SHP77 (cell line): ENCODE measurements at regions not wholly inside any gene's neighbourhood (a gene's known extent, or its start where the extent isn't known, plus 50 kb on each side); places are given as distances from the start of the nearest gene placed in this dataset.
"Not testable (repeated sequence)": the region's sequence is repeated elsewhere in the genome, so short reads cannot be mapped to it uniquely, and the experiment has no call there.

ENCODE experiments used
- DNase-seq, 2 experiments: peaks; one replicate each; lab custom pipeline; 2025; lab: John Stamatoyannopoulos, UW

GRCh38 chr3:110478377-110479054 lies 593.1 kb upstream of the NECTIN3 start:
- DNase-seq, result no peak

- DNase-seq, result peak in 1 of 2 experiments; percentile 17
Observed at GRCh38 chr3:110479731-110480130, 591.9 kb upstream of the NECTIN3 start.

GRCh38 chr3:110485389-110485788 lies 586.2 kb upstream of the NECTIN3 start:
- no peak for DNase-seq

GRCh38 chr3:110487840-110488239 lies 583.8 kb upstream of the NECTIN3 start:
- DNase-seq, result no peak

- DNase-seq, result no peak
Observed at GRCh38 chr3:110491413-110491812, 580.2 kb upstream of the NECTIN3 start.

GRCh38 chr3:110492876-110493275 lies 578.7 kb upstream of the NECTIN3 start:
- no peak for DNase-seq

- DNase-seq, result no peak
Observed at GRCh38 chr3:110493438-110494092, 578.1 kb upstream of the NECTIN3 start.

- DNase-seq, result no peak
Observed at GRCh38 chr3:110494093-110494490, 577.5 kb upstream of the NECTIN3 start.

- no peak for DNase-seq
Observed at GRCh38 chr3:110494728-110495127, 576.9 kb upstream of the NECTIN3 start.

GRCh38 chr3:110495201-110495927 lies 576.3 kb upstream of the NECTIN3 start:
- DNase-seq, result no peak

GRCh38 chr3:110504401-110504800 lies 567.2 kb upstream of the NECTIN3 start:
- no peak for DNase-seq

GRCh38 chr3:110504901-110505300 lies 566.7 kb upstream of the NECTIN3 start:
- no peak for DNase-seq

GRCh38 chr3:110506890-110507289 lies 564.7 kb upstream of the NECTIN3 start:
- no peak for DNase-seq

- DNase-seq, result not testable (repeated sequence)
Observed at GRCh38 chr3:110507570-110507969, 564.0 kb upstream of the NECTIN3 start.

GRCh38 chr3:110512961-110513360 lies 558.7 kb upstream of the NECTIN3 start:
- DNase-seq, result no peak

GRCh38 chr3:110518031-110518430 lies 553.6 kb upstream of the NECTIN3 start:
- DNase-seq, result no peak

GRCh38 chr3:110519071-110519470 lies 552.5 kb upstream of the NECTIN3 start:
- DNase-seq, result no peak

GRCh38 chr3:110521019-110521418 lies 550.6 kb upstream of the NECTIN3 start:
- DNase-seq, result no peak

GRCh38 chr3:110525558-110526064 lies 546.0 kb upstream of the NECTIN3 start:
- not testable (repeated sequence) for DNase-seq

- no peak for DNase-seq
Observed at GRCh38 chr3:110526777-110527727, 544.6 kb upstream of the NECTIN3 start.

GRCh38 chr3:110528305-110529121 lies 543.1 kb upstream of the NECTIN3 start:
- no peak for DNase-seq
